Adrenal gland (tissue), 9 donors: ENCODE measurements at regions not wholly inside any gene's neighbourhood (a gene's known extent, or its start where the extent isn't known, plus 50 kb on each side); places are given as distances from the start of the nearest gene placed in this dataset.

Source experiments
- DNase-seq, 7 donors: peaks; one replicate each; pipeline ENCODE4 v3.0.0-alpha.2; 2019 to 2020
- H3K27ac ChIP-seq, 5 donors: fragments of 200-600 bp; sonication (generic) in 4 of 5; 1 replicate in 3 of 5; 2 replicates in 2 of 5; pipeline versions ENCODE4 v1.5.1 to v1.8.0; 2016 to 2020; ENCODE audit warnings: mild to moderate bottlenecking in 1 of 5
- H3K27me3 ChIP-seq: fragments of 200-600 bp; 2 replicates; pipeline ENCODE4 v1.8.0; 2021
- H3K36me3 ChIP-seq, 2 donors: fragments of 200-600 bp; replicated peaks in 1 of 2; 1 replicate in 1 of 2; 2 replicates in 1 of 2; pipeline versions ENCODE4 v1.5.1 to v1.8.0; 2018 to 2022
- H3K4me1 ChIP-seq, 2 donors: fragments of 200-600 bp; replicated peaks in 1 of 2; 1 replicate in 1 of 2; 2 replicates in 1 of 2; pipeline versions ENCODE4 v1.5.1 to v1.8.0; 2018 to 2021
- H3K4me3 ChIP-seq, 4 donors: fragments of 200-600 bp; sonication (generic) in 3 of 4; one replicate each; pipeline ENCODE4 v1.5.1; 2016 to 2018
- H3K9me3 ChIP-seq, 3 donors: fragments of 200-600 bp; sonication (generic) in 1 of 3; replicated peaks in 1 of 3; 1 replicate in 2 of 3; 2 replicates in 1 of 3; pipeline versions ENCODE4 v1.5.1 to v1.8.0; 2016 to 2021
- POLR2A ChIP-seq, 2 donors: fragments of 450-650 bp; IDR thresholded peaks; one replicate each; pipeline ENCODE4 v1.6.1; 2017; ENCODE audit warnings: antibody characterized with exemption in 2 of 2, mild to moderate bottlenecking in 2 of 2, moderate library complexity in 1 of 2
- WGBS, 4 donors: extraction: QIAGEN DNeasy Blood & Tissue Kit in 2 of 4; methylation state at CpG; one replicate each; pipeline versions ENCODE4 v1.1.5 to v1.1.7; 2013 to 2017; 5-methylcytosine and 5-hydroxymethylcytosine counted together
- intact Hi-C, 2 donors: fragments of 100-400 bp; cut with DNase I; formaldehyde crosslinking; loops; one replicate each; pipeline versions ENCODE4 v1.14.1 to v1.15.0; 2022 to 2023
- TF ChIP-seq, protein P1 (sequence below), 6 experiments: fragments of 450-650 bp in 4 of 6; fragments of 200-600 bp in 2 of 6; sonication (generic) in 1 of 6; IDR thresholded peaks; 1 replicate in 5 of 6; 2 replicates in 1 of 6; pipeline versions ENCODE4 v1.5.1 to v1.8.0; 2016 to 2021; ENCODE audit warnings: antibody characterized with exemption in 6 of 6, mild to moderate bottlenecking in 2 of 6, moderate library complexity in 1 of 6
- donor health status: healthy with polysubstance abuse.
- donor health status: Bipolar disorder and iron deficiency.
- donor health status: DM: yes; HTN: yes; CAD: no.
- donor health status: DM: no; HTN: no; CAD: no.
- donor health status: DM: no; HTN: no; CAD: no.

DNA sequence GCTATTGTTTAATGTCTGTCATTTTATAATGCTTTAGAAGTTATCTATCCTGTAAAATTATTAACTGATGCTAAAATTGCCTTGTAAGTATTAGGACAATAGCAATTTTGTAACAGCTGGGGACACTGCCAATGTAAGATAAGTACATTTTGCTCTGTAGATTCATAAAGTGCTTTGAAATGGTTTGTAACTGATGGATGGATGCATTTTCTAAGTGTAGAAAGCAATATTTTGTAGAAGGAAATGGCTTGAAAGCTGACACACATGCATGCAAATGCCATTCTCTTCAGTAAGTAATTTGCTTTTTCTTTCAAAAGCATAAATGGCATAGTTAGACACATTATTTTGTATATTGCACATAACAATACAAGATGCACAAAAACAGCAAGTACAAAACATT, 129.8 kb downstream of the FOXG1 start:
- TF ChIP-seq, protein P1, sequence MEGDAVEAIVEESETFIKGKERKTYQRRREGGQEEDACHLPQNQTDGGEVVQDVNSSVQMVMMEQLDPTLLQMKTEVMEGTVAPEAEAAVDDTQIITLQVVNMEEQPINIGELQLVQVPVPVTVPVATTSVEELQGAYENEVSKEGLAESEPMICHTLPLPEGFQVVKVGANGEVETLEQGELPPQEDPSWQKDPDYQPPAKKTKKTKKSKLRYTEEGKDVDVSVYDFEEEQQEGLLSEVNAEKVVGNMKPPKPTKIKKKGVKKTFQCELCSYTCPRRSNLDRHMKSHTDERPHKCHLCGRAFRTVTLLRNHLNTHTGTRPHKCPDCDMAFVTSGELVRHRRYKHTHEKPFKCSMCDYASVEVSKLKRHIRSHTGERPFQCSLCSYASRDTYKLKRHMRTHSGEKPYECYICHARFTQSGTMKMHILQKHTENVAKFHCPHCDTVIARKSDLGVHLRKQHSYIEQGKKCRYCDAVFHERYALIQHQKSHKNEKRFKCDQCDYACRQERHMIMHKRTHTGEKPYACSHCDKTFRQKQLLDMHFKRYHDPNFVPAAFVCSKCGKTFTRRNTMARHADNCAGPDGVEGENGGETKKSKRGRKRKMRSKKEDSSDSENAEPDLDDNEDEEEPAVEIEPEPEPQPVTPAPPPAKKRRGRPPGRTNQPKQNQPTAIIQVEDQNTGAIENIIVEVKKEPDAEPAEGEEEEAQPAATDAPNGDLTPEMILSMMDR (IDR thresholded peaks at IDR 0.05): no peak
- Histone ChIP-seq H3K4me1 (no peaks in the 10 kb centered on the region), H3K27ac (no peak overlapping the region), H3K4me3 (no peak overlapping the region), H3K27me3 (no peaks in the 10 kb centered on the region), H3K9me3 (no peaks in the 10 kb centered on the region), H3K36me3 (no peaks in the 10 kb centered on the region)
- no peak for DNase-seq
- intact Hi-C loops: no loop called here

DNA sequence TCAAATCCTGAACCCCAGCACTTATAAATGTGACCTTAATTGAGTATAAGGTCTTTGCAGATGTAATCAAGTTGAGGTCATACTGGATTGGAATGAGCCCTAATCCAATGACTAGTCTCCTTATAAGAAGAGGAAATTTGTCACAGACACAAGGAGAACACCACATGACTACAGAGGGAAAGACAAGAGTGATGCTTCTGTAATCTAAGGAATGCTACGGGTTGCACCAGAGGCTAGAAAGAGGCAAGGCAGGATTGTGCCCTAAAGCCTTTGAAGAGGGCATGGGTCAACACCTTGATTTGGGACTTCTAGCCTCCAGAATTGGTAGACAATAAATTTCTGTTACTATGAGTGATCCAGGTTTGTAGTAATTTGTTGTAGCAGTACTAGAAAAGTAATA, 135.0 kb downstream of the FOXG1 start:
- WGBS, 4 donors: 61 to 76% (median 71%) methylated on average over 1 of the region's 1 CpG

DNA sequence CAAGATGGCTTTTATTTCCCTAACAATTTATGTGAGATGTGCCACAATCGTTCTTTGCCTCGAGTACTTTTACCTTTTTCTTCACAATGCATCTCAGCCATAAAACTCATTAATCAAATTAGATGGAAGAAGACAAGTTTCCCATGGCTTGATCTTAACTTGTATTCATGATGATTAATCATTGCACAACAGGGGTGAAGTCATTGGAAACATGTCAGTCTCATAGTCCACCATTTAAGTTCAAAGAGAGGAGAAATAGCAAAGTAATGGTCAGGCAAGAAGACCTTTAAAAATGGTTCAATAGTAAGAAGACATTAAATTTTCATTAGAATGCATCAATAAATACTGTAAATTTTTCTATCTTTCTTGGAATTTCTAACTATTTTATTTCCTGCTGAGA, 136.3 kb downstream of the FOXG1 start:
- no peaks in the 10 kb centered on the region for H3K9me3 ChIP-seq
- no peaks in the 10 kb centered on the region for H3K27me3 ChIP-seq
- DNase-seq: no peak
- no peak overlapping the region for H3K4me3 ChIP-seq
- intact Hi-C loops: no loop called here
- H3K27ac ChIP-seq: no peak overlapping the region
- no peaks in the 10 kb centered on the region for H3K4me1 ChIP-seq
- H3K36me3 ChIP-seq: no peaks in the 10 kb centered on the region
- WGBS, 4 donors: 76 to 90% (median 84%) methylated on average over 2 of the region's 2 CpGs
- no peak for TF ChIP-seq POLR2A (IDR thresholded peaks at IDR 0.05)
- TF ChIP-seq, protein P1 (IDR thresholded peaks at IDR 0.05): no peak

More for the DNA sequence above, 135.0 kb downstream of the FOXG1 start:
- TF ChIP-seq, protein P1 (IDR thresholded peaks at IDR 0.05): no peak
- TF ChIP-seq POLR2A (IDR thresholded peaks at IDR 0.05): no peak
- intact Hi-C loops: no loop called here
- Histone ChIP-seq H3K27ac (no peak overlapping the region), H3K4me3 (no peak overlapping the region), H3K27me3 (no peaks in the 10 kb centered on the region), H3K36me3 (no peaks in the 10 kb centered on the region), H3K9me3 (no peaks in the 10 kb centered on the region), H3K4me1 (no peaks in the 10 kb centered on the region)
- no peak for DNase-seq

DNA sequence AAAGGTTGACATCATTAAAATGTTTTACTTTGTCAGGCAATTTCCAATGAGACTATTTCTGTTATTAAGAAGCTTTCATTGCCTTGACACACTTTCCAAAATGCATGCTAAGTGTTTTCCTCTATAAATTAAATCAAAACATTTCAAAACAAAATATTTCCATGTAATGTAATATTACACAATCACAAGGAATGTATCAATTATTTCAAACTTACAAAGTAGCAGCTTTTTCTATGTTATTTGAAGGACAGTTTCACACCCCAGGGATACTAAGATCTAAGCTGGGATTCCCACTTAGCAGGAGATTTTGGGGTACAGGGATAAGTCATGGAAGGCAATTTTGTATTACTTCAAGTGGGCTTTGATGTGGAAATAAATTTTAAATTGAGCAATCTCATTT, 144.9 kb downstream of the FOXG1 start:
- no peak for DNase-seq
- no peaks in the 10 kb centered on the region for H3K9me3 ChIP-seq
- intact Hi-C loops: no loop called here
- H3K4me1 ChIP-seq: no peaks in the 10 kb centered on the region
- no peak overlapping the region for H3K27ac ChIP-seq
- H3K4me3 ChIP-seq: no peak overlapping the region
- no peaks in the 10 kb centered on the region for H3K36me3 ChIP-seq
- TF ChIP-seq POLR2A (IDR thresholded peaks at IDR 0.05): no peak
- TF ChIP-seq, protein P1 (IDR thresholded peaks at IDR 0.05): no peak
- H3K27me3 ChIP-seq: no peaks in the 10 kb centered on the region
